ENCODE measurements at regions not wholly inside any gene's neighbourhood (a gene's known extent, or its start where the extent isn't known, plus 50 kb on each side); places are given as distances from the start of the nearest gene placed in this dataset.

- H3K27me3 ChIP-seq = no peaks in the 10 kb centered on the region
- intact Hi-C loops (cut with DNase I) = no loop called here
- no peak overlapping the region for H3K4me3 ChIP-seq
- TF ChIP-seq POLR2A (IDR thresholded peaks at IDR 0.05) = no peak
- TF ChIP-seq, protein P1, sequence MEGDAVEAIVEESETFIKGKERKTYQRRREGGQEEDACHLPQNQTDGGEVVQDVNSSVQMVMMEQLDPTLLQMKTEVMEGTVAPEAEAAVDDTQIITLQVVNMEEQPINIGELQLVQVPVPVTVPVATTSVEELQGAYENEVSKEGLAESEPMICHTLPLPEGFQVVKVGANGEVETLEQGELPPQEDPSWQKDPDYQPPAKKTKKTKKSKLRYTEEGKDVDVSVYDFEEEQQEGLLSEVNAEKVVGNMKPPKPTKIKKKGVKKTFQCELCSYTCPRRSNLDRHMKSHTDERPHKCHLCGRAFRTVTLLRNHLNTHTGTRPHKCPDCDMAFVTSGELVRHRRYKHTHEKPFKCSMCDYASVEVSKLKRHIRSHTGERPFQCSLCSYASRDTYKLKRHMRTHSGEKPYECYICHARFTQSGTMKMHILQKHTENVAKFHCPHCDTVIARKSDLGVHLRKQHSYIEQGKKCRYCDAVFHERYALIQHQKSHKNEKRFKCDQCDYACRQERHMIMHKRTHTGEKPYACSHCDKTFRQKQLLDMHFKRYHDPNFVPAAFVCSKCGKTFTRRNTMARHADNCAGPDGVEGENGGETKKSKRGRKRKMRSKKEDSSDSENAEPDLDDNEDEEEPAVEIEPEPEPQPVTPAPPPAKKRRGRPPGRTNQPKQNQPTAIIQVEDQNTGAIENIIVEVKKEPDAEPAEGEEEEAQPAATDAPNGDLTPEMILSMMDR (IDR thresholded peaks at IDR 0.05) = no peak
- no peaks in the 10 kb centered on the region for H3K4me1 ChIP-seq (replicated peaks in 1 of 2)
- no peaks in the 10 kb centered on the region for H3K9me3 ChIP-seq (replicated peaks in 1 of 3)
- DNase-seq = no peak
- H3K27ac ChIP-seq = no peak overlapping the region
- no peaks in the 10 kb centered on the region for H3K36me3 ChIP-seq (replicated peaks in 1 of 2)
- WGBS, 4 donors = 89 to 95% (median 92%) methylated on average over 5 to 17 of the region's 17 CpGs
Measured at GRCh38 chr6:11831653-11832052, 53.0 kb upstream of the ADTRP start.

DNA sequence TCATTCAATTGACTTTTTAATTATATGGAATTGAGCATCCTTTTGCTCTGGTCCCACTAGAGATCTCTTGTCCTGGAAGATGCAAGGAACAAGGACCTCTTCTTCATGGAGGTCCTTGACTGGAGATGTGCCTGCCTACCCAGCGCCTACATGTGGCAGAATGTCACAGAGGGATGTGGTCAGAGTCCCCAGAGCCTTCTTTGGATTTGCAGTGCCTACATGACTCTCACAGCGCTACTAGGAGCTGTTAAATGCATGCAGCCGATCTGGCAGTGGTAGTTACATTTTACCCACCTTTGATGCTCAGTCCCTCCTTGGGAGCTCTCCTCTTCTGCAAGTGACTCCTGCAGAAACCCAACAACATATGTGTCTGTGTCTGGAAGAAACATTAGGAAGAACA lies 51.9 kb upstream of the ADTRP start:
- H3K36me3 ChIP-seq (replicated peaks in 1 of 2) = no peaks in the 10 kb centered on the region
- no peak for TF ChIP-seq POLR2A (IDR thresholded peaks at IDR 0.05)
- TF ChIP-seq, protein P1 (IDR thresholded peaks at IDR 0.05) = no peak
- no peaks in the 10 kb centered on the region for H3K27me3 ChIP-seq
- no peaks in the 10 kb centered on the region for H3K9me3 ChIP-seq (replicated peaks in 1 of 3)
- no peaks in the 10 kb centered on the region for H3K4me1 ChIP-seq (replicated peaks in 1 of 2)
- no peak overlapping the region for H3K4me3 ChIP-seq
- no peak for DNase-seq
- intact Hi-C loops (cut with DNase I) = no loop called here
- H3K27ac ChIP-seq = no peak overlapping the region
- 85 to 100% (median 94%) methylated on average over 2 to 3 of the region's 3 CpGs for WGBS, 4 donors

- Histone ChIP-seq H3K27ac (no peak overlapping the region), H3K27me3 (no peaks in the 10 kb centered on the region), H3K9me3 (replicated peaks in 1 of 3) (no peaks in the 10 kb centered on the region), H3K4me1 (replicated peaks in 1 of 2) (no peaks in the 10 kb centered on the region), H3K36me3 (replicated peaks in 1 of 2) (no peaks in the 10 kb centered on the region), H3K4me3 (no peak overlapping the region)
- DNase-seq = peak in 1 of 7 donors; percentile 26
- intact Hi-C loops (cut with DNase I) = no loop called here
- 47 to 65% (median 58%) methylated on average over 3 of the region's 3 CpGs for WGBS, 4 donors
- TF ChIP-seq POLR2A (IDR thresholded peaks at IDR 0.05) = no peak
- TF ChIP-seq, protein P1 (IDR thresholded peaks at IDR 0.05) = no peak
Measured at GRCh38 chr6:11830105-11830504, 51.5 kb upstream of the ADTRP start.

- Histone ChIP-seq H3K9me3 (replicated peaks in 1 of 3) (no peaks in the 10 kb centered on the region), H3K4me1 (replicated peaks in 1 of 2) (no peaks in the 10 kb centered on the region), H3K4me3 (no peak overlapping the region), H3K36me3 (replicated peaks in 1 of 2) (no peaks in the 10 kb centered on the region), H3K27ac (no peak overlapping the region), H3K27me3 (no peaks in the 10 kb centered on the region)
- intact Hi-C loops (cut with DNase I) = no loop called here
- WGBS, 4 donors = 71 to 80% (median 75%) methylated on average over 6 of the region's 6 CpGs
- DNase-seq = no peak
- TF ChIP-seq, protein P1 (IDR thresholded peaks at IDR 0.05) = no peak
- no peak for TF ChIP-seq POLR2A (IDR thresholded peaks at IDR 0.05)
Measured at GRCh38 chr6:11828262-11828870, 49.8 kb upstream of the ADTRP start.

Data from adrenal gland (tissue), 9 donors.